ENCODE measurements at regions not wholly inside any gene's neighbourhood (a gene's known extent, or its start where the extent isn't known, plus 50 kb on each side); places are given as distances from the start of the nearest gene placed in this dataset.
A peak's percentile ranks its signal among the peaks of the same experiment; 100 is the strongest.
"Not testable (repeated sequence)": the region's sequence is repeated elsewhere in the genome, so short reads cannot be mapped to it uniquely, and the experiment has no call there.

GRCh38 chr11:128158860-128159259 is 428.5 kb downstream of the ETS1 start:
- intact Hi-C loops (cut with micrococcal nuclease): loop anchor here (1.0 to 5.0 kb wide), 4 partner anchors 128 to 1717 kb away; no protein-coding TSS in a partner anchor
- H3K36me3 Mint-ChIP-seq (ENCODE audit: low read depth): no peaks in the 10 kb centered on the region
- H3K4me3 Mint-ChIP-seq: no peak overlapping the region
- peaks cover 15% of the 10 kb centered on the region for H3K27me3 Mint-ChIP-seq (ENCODE audit: insufficient read depth)
- DNase-seq (ENCODE audit: low spot score): no peak
- H3K9me3 Mint-ChIP-seq: no peaks in the 10 kb centered on the region
- peaks cover 13% of the 10 kb centered on the region for H3K4me1 Mint-ChIP-seq (ENCODE audit: low read depth)
- H3K27ac Mint-ChIP-seq: no peak overlapping the region

DNA sequence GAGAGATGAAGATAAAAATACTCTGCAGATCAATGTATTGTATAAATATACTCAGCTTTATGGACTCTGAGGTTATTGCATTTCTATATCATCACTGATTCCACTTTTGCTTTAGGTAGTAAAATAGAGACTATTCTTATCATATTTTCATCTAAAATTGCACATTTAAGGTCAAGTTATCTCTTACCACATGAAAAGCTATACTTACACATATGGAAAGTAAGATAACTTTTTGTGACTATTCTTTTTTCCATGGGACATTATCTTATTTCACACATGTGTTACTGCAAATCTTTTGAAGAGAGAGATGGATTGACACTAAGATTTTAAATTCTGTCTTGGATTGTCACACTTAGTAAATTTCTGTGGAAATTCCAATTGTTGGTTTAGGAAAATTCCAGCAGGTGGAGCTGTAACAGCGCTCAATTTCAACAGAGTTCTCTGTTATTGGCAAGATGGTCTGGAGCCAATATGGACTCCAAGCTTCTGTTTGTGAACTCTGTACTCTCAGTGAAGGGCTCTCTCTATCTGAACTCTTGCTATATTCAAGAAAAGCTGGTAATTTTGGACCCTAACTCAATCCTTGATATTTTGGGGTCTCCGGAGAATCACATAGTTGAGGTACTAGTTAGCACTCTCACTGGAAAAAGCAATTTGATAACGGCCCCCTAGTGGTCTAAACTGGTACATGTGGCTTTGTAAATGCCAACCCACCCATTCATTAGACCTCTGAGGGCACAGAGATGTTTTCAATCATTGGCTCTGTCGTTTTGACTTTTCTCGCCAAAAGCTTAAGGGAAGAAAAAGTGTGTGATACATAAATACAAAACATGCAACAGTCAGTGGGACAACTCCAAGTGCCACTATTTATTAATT is 429.7 kb downstream of the ETS1 start:
- H3K9me3 Mint-ChIP-seq: no peaks in the 10 kb centered on the region
- peaks cover 16% of the 10 kb centered on the region for H3K27me3 Mint-ChIP-seq (ENCODE audit: insufficient read depth)
- peak overlapping the region; percentile 16 for H3K4me3 Mint-ChIP-seq
- no peaks in the 10 kb centered on the region for H3K36me3 Mint-ChIP-seq (ENCODE audit: low read depth)
- intact Hi-C loops (cut with micrococcal nuclease): loop anchor here (1.0 to 5.0 kb wide), 10 partner anchors 15 to 1715 kb away; no protein-coding TSS in a partner anchor
- H3K27ac Mint-ChIP-seq: peak overlapping the region; percentile 66
- peaks cover 13% of the 10 kb centered on the region for H3K4me1 Mint-ChIP-seq (ENCODE audit: low read depth)
- peak; percentile 44 for DNase-seq (ENCODE audit: low spot score)

GRCh38 chr11:128156486-128156885 is 430.9 kb downstream of the ETS1 start:
- Mint-ChIP-seq H3K27me3 (ENCODE audit: insufficient read depth) (peaks cover 18% of the 10 kb centered on the region), H3K36me3 (ENCODE audit: low read depth) (no peaks in the 10 kb centered on the region), H3K27ac (no peak overlapping the region), H3K4me1 (ENCODE audit: low read depth) (peaks cover 13% of the 10 kb centered on the region), H3K4me3 (no peak overlapping the region), H3K9me3 (no peaks in the 10 kb centered on the region)
- intact Hi-C loops (cut with micrococcal nuclease): loop anchor here (2.0 to 5.0 kb wide), 5 partner anchors 118 to 1714 kb away; no protein-coding TSS in a partner anchor
- DNase-seq (ENCODE audit: low spot score): no peak

DNA sequence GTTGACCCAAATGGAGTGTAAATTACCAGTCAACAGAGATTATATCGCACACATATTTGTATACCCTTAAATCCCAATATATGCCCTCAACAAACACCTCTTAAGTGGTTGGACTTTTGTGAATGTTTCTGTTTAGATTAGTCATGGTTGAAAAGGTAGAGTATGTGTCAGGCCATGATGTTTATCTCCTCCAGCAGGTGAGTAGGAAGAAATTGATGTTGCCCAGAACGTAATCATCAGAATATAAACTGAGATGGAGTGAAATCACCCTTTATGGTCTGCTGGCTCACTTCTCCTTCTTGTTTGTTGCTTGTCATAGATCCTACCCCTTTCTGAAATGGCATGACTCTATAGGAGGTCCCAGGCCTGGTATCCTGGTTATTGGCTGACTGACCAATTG is 431.8 kb downstream of the ETS1 start:
- Mint-ChIP-seq H3K9me3 (no peaks in the 10 kb centered on the region), H3K27me3 (ENCODE audit: insufficient read depth) (peaks cover 21% of the 10 kb centered on the region), H3K27ac (no peak overlapping the region), H3K36me3 (ENCODE audit: low read depth) (no peaks in the 10 kb centered on the region), H3K4me3 (no peak overlapping the region), H3K4me1 (ENCODE audit: low read depth) (peaks cover 13% of the 10 kb centered on the region)
- DNase-seq (ENCODE audit: low spot score): no peak
- intact Hi-C loops (cut with micrococcal nuclease): loop anchor here (5.0 kb wide), 3 partner anchors 622 to 1713 kb away; no protein-coding TSS in a partner anchor

DNA sequence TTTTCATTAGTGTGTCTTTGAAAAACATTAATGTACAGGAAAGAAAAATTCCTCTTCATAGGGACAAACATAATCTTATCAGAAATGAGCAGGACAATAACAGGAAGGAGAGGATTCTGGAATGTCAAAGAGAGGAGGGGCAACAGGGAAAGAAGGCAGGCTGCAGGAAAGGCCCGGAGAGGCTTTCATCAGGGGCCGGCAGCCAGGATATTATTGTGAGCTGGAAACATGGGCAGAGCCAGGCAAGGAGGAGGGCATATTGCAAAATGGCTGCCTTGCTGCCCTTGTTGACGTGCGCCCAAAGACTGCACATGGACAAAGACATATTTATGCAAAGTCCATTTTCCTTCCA is 433.7 kb downstream of the ETS1 start:
- intact Hi-C loops (cut with micrococcal nuclease): no loop called here
- no peak for DNase-seq (ENCODE audit: low spot score)
- Mint-ChIP-seq H3K27me3 (ENCODE audit: insufficient read depth) (peaks cover 21% of the 10 kb centered on the region), H3K4me1 (ENCODE audit: low read depth) (peaks cover 13% of the 10 kb centered on the region), H3K36me3 (ENCODE audit: low read depth) (no peaks in the 10 kb centered on the region), H3K9me3 (no peaks in the 10 kb centered on the region), H3K27ac (no peak overlapping the region), H3K4me3 (no peak overlapping the region)

- Mint-ChIP-seq H3K27ac (no peak overlapping the region), H3K27me3 (ENCODE audit: insufficient read depth) (peaks cover 25% of the 10 kb centered on the region), H3K4me1 (ENCODE audit: low read depth) (peaks cover 13% of the 10 kb centered on the region), H3K9me3 (no peaks in the 10 kb centered on the region), H3K4me3 (no peak overlapping the region), H3K36me3 (ENCODE audit: low read depth) (no peaks in the 10 kb centered on the region)
- intact Hi-C loops (cut with micrococcal nuclease): no loop called here
- DNase-seq (ENCODE audit: low spot score): no peak
Observed at GRCh38 chr11:128152796-128153696, 434.3 kb downstream of the ETS1 start.

- no peak for DNase-seq (ENCODE audit: low spot score)
- H3K4me3 Mint-ChIP-seq: no peak overlapping the region
- H3K36me3 Mint-ChIP-seq (ENCODE audit: low read depth): no peaks in the 10 kb centered on the region
- peaks cover under 1% of the 10 kb centered on the region for H3K4me1 Mint-ChIP-seq (ENCODE audit: low read depth)
- intact Hi-C loops (cut with micrococcal nuclease): no loop called here
- no peak overlapping the region for H3K27ac Mint-ChIP-seq
- H3K9me3 Mint-ChIP-seq: no peaks in the 10 kb centered on the region
- H3K27me3 Mint-ChIP-seq (ENCODE audit: insufficient read depth): peaks cover 29% of the 10 kb centered on the region
Observed at GRCh38 chr11:128151780-128152179, 435.6 kb downstream of the ETS1 start.

- DNase-seq (ENCODE audit: low spot score): no peak
- Mint-ChIP-seq H3K4me3 (no peak overlapping the region), H3K9me3 (no peaks in the 10 kb centered on the region)
Observed at GRCh38 chr11:128151338-128151737, 436.0 kb downstream of the ETS1 start.

GRCh38 chr11:128148208-128148607 is 439.1 kb downstream of the ETS1 start:
- peaks cover 13% of the 10 kb centered on the region for H3K27me3 Mint-ChIP-seq (ENCODE audit: insufficient read depth)
- no peak overlapping the region for H3K4me3 Mint-ChIP-seq
- H3K36me3 Mint-ChIP-seq (ENCODE audit: low read depth): no peaks in the 10 kb centered on the region
- H3K27ac Mint-ChIP-seq: no peak overlapping the region
- intact Hi-C loops (cut with micrococcal nuclease): no loop called here
- no peaks in the 10 kb centered on the region for H3K9me3 Mint-ChIP-seq
- no peaks in the 10 kb centered on the region for H3K4me1 Mint-ChIP-seq (ENCODE audit: low read depth)
- DNase-seq (ENCODE audit: low spot score): no peak

More at GRCh38 chr11:128151338-128151737, 436.0 kb downstream of the ETS1 start:
- no peak overlapping the region for H3K27ac Mint-ChIP-seq
- H3K27me3 Mint-ChIP-seq (ENCODE audit: insufficient read depth): peaks cover 27% of the 10 kb centered on the region
- no peaks in the 10 kb centered on the region for H3K36me3 Mint-ChIP-seq (ENCODE audit: low read depth)
- H3K4me1 Mint-ChIP-seq (ENCODE audit: low read depth): no peaks in the 10 kb centered on the region
- intact Hi-C loops (cut with micrococcal nuclease): no loop called here

DNA sequence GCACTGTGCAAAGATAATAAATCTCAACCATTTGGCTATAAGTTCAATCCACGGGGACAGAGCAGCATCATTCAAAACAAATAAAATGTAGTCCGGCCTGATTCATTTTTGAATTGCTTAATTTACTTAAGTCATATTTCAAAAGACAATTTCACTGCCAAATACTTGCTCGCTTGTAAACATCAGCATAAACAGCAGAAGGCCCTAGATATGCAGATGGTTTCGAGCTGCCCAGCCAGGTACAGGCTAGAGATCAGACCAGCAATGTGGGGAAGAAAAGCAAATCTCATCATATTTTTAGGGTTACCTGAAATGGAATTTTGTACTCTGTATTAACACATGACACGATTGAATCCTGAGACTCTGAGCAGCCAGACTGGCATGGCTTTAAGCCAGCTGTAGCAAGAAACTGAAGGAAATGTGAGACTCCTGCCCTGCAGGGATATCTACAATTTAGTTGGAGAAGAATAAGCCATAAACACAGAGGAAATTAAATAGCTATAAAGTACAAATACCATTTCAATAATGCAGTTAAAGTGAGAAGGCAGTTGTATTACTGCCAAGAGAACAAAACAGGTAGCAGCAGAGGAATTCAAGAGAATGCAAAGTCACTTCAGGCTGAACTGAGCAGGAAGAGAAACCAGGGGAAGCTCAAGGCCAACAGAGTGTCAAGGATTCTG is 440.3 kb downstream of the ETS1 start:
- no peak for DNase-seq (ENCODE audit: low spot score)
- Mint-ChIP-seq H3K4me3 (no peak overlapping the region), H3K9me3 (no peaks in the 10 kb centered on the region), H3K27ac (no peak overlapping the region), H3K36me3 (ENCODE audit: low read depth) (no peaks in the 10 kb centered on the region), H3K27me3 (ENCODE audit: insufficient read depth) (peaks cover 13% of the 10 kb centered on the region), H3K4me1 (ENCODE audit: low read depth) (no peaks in the 10 kb centered on the region)
- intact Hi-C loops (cut with micrococcal nuclease): no loop called here

DNA sequence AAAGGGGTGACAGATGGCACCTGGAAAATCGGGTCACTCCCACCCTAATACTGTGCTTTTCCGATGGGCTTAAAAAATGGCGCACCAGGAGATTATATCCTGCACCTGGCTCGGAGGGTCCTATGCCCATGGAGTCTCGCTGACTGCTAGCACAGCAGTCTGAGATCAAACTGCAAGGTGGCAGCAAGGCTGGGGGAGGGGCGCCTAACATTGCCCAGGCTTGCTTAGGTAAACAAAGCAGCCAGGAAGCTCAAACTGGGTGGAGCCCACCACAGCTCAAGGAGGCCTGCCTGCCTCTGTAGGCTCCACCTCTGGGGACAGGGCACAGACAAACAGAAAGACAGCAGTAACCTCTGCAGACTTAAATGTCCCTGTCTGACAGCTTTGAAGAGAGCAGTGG is 447.1 kb downstream of the ETS1 start:
- intact Hi-C loops (cut with micrococcal nuclease); H3K36me3 Mint-ChIP-seq (ENCODE audit: low read depth); H3K4me3 Mint-ChIP-seq; H3K27ac Mint-ChIP-seq; H3K4me1 Mint-ChIP-seq (ENCODE audit: low read depth); H3K27me3 Mint-ChIP-seq (ENCODE audit: insufficient read depth); DNase-seq (ENCODE audit: low spot score); H3K9me3 Mint-ChIP-seq: not testable (repeated sequence)

DNA sequence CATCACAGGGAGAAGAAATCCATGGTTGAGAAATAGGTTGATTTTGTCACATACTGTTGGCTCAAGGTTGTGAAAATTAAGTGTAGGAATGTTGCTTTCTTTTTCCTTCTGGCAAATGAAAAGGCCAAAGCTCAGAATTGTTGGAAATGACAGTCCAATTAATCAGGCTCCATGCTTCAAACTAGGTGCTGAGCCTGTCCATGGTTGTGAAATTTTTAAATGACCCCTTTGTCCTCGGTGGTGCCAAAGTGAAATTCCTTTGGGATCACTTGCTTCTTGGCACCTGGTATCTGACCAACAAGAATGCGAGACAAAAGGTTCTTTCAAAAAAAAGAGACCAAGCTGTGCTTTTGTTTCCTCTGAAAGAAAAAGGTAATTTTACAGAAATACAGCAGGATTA is 451.9 kb downstream of the ETS1 start:
- no peaks in the 10 kb centered on the region for H3K4me1 Mint-ChIP-seq (ENCODE audit: low read depth)
- no peak overlapping the region for H3K27ac Mint-ChIP-seq
- no peaks in the 10 kb centered on the region for H3K36me3 Mint-ChIP-seq (ENCODE audit: low read depth)
- peaks cover 5% of the 10 kb centered on the region for H3K9me3 Mint-ChIP-seq
- no peak overlapping the region for H3K4me3 Mint-ChIP-seq
- no peak for DNase-seq (ENCODE audit: low spot score)
- peaks cover 3% of the 10 kb centered on the region for H3K27me3 Mint-ChIP-seq (ENCODE audit: insufficient read depth)
- intact Hi-C loops (cut with micrococcal nuclease): no loop called here

Data from activated T-helper 1 cell treated with anti-CD3 and anti-CD28 coated beads, Interleukin-12 subunit alpha, Interleukin-12 subunit beta, Interleukin-2, Interleukin-4 antibody, amounts not matched to agents 30 ng/mL and 10 ng/mL and 1 ng/mL, durations not matched to agents 14 hours and 24 hours and 36 hours (primary cell).